22Rv1 (cell line): ENCODE measurements at regions not wholly inside any gene's neighbourhood (a gene's known extent, or its start where the extent isn't known, plus 50 kb on each side); places are given as distances from the start of the nearest gene placed in this dataset.

Experiments used
- ZFX ChIP-seq: fragments of 450-650 bp; IDR thresholded peaks from 2 replicates; pipeline ENCODE4 v1.6.1; 2017; ENCODE audit warnings: antibody characterized with exemption, borderline replicate concordance
- TF ChIP-seq, protein P1 (sequence below): fragments of 450-650 bp; IDR thresholded peaks from 2 replicates; pipeline ENCODE4 v1.5.1; 2017; ENCODE audit warnings: mild to moderate bottlenecking

DNA sequence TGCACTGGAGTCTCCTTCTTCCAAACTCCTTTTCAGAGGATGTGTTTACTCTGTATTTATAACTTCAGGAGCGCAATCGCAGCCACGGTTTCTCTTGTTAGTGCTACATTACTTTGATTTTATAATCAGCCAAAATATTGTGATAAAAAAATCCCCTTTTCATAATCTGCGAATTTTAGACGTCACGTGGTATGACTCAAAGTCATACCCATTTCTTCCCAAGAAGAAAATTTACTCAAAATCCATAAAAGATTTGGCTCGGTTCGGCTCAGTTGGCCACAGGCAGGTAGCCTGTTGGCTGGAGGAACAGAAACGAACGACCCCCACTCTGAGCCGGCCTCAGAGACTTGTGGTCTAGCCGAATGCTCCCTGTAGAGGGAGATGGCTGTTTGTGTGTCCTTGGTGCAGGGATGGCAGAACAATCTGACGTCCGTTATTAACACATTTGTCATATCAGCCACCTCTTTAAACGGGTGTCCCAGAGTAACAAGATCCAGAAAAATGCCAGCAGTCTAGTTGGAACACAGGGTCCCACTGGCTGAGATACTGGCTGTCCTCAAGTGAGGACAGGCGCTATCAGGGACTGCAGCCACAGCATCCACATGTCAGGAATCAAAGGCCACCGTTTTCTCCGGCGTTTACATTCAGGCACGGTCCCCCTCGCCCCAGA lies 247.6 kb downstream of the DLL1 start:
- TF ChIP-seq, protein P1, sequence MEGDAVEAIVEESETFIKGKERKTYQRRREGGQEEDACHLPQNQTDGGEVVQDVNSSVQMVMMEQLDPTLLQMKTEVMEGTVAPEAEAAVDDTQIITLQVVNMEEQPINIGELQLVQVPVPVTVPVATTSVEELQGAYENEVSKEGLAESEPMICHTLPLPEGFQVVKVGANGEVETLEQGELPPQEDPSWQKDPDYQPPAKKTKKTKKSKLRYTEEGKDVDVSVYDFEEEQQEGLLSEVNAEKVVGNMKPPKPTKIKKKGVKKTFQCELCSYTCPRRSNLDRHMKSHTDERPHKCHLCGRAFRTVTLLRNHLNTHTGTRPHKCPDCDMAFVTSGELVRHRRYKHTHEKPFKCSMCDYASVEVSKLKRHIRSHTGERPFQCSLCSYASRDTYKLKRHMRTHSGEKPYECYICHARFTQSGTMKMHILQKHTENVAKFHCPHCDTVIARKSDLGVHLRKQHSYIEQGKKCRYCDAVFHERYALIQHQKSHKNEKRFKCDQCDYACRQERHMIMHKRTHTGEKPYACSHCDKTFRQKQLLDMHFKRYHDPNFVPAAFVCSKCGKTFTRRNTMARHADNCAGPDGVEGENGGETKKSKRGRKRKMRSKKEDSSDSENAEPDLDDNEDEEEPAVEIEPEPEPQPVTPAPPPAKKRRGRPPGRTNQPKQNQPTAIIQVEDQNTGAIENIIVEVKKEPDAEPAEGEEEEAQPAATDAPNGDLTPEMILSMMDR = no peak
- no peak for TF ChIP-seq ZFX
